ENCODE measurements at regions not wholly inside any gene's neighbourhood (a gene's known extent, or its start where the extent isn't known, plus 50 kb on each side); places are given as distances from the start of the nearest gene placed in this dataset.

DNA sequence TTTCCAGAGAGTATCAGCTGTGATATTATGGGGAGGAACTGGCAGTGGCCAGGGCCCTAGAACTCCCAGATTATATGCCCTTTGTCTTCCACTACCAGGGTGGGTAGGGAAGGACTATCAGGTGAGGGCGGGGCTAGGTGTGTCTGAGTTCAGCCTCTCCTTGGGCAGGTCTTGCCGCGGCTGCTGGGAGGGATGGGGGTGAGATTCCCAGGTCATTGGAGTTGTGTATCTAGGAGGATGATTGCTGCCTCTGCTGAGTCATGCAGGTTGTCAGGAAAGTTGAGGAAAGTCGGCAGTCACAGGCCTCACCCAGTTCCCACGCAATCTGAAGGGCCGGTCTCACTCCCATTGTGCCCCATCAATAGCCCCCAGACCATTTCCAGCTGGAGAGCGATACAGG, 185.2 kb downstream of the DKK1 start:
- TF ChIP-seq, protein P1, sequence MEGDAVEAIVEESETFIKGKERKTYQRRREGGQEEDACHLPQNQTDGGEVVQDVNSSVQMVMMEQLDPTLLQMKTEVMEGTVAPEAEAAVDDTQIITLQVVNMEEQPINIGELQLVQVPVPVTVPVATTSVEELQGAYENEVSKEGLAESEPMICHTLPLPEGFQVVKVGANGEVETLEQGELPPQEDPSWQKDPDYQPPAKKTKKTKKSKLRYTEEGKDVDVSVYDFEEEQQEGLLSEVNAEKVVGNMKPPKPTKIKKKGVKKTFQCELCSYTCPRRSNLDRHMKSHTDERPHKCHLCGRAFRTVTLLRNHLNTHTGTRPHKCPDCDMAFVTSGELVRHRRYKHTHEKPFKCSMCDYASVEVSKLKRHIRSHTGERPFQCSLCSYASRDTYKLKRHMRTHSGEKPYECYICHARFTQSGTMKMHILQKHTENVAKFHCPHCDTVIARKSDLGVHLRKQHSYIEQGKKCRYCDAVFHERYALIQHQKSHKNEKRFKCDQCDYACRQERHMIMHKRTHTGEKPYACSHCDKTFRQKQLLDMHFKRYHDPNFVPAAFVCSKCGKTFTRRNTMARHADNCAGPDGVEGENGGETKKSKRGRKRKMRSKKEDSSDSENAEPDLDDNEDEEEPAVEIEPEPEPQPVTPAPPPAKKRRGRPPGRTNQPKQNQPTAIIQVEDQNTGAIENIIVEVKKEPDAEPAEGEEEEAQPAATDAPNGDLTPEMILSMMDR (IDR thresholded peaks at IDR 0.05; ENCODE audit: poor library complexity, severe bottlenecking) = no peak
- no peak for TF ChIP-seq EP300 (conservative IDR thresholded peaks at IDR 0.05; ENCODE audit: poor library complexity, severe bottlenecking)
- TF ChIP-seq SMC3 (conservative IDR thresholded peaks at IDR 0.05; ENCODE audit: poor library complexity) = no peak
- TF ChIP-seq EZH2 (IDR thresholded peaks at IDR 0.05; ENCODE audit: borderline replicate concordance, insufficient read depth, low read length, poor library complexity, severe bottlenecking) = no peak

Data from neural cell (in vitro differentiated cells).